Fibroblast of skin of right biceps (primary cell): ENCODE measurements at regions not wholly inside any gene's neighbourhood (a gene's known extent, or its start where the extent isn't known, plus 50 kb on each side); places are given as distances from the start of the nearest gene placed in this dataset.

Experiments used
- DNase-seq: peaks from one replicate; pipeline ENCODE4 v3.0.0-alpha.2; 2013

- DNase-seq: no peak
Observed at GRCh38 chr11:31997955-31998354, 92.9 kb upstream of the RCN1 start.

- no peak for DNase-seq
Observed at GRCh38 chr11:31996159-31996881, 94.6 kb upstream of the RCN1 start.

DNA sequence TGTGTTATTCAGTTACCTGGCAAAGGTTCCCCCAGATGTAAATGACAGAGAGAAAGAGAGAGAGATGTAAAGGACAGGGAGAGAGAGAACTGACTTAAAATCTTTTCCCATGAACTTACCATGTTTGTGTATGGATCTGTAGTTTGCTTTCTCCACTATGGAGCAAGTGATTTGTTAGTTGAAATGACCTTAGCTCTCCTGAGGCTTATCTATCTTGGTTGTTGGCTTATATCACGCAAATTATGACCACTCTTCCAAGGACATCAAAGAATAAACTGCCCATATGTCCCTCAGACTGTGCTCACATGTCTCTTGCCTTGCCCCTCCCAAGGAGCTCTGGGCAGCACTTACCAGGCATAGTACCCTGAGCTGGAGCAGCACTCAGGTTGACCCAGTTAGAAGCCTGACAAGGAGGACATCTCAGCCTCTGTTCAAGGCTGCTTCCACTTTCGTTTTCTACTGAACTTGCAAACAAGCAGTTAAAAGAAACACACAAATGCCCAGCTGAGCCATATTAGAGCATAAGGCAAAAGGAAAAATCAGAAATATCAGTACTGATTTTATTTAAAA lies 95.3 kb upstream of the RCN1 start:
- DNase-seq: no peak

DNA sequence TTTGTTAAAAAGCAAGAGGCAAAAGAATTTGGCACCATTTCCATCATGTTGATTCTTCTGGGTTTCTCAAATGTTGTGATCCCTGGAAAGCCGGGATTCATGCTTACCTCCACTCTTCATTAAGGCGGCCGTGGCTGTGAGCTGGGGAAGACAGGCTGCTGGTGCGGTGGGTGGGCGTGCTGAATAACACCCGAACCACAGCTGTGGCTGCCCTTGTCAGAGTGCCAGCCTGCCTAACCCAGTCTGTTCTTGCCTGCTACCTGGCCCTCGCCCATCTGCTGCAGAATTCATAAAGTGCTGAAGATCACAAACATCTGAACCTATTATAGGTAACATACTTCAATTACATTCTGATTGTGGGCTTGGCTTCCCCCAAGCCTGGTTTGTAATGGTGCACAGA lies 95.8 kb upstream of the RCN1 start:
- DNase-seq: no peak

- DNase-seq: no peak
Observed at GRCh38 chr11:31987118-31988005, 103.5 kb upstream of the RCN1 start.

DNA sequence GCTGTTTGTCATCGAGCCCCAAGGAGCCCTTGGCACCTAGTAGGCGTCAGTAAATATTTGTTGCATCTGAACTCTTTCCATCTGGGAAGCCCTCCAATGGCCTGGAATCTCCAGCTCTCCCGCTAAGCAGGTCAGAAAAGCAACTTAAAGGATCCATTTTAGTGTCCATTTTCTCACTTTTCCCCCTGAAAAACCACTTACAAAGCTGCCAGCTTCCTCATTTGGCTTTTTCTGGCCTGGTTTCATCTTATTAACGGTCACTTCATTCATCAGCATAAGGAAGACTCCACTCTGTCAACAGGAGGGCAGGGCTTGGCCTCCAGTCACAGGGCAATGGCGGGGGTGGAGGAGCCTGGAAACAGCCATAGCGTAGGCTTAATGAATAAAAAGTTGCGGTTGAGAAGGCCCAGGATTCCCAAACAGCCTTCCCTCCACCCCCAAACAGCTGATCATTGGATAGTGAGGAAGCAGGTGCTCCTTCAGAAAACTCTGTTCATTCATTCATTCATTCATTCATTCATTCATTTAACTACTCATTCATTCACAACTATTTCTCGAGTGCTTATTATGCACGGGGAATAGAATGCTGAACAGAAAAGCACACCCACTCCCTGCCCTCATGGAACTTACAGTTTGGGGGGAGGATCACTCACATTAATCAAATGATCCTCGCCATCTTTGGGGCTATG lies 104.5 kb upstream of the RCN1 start:
- DNase-seq: no peak

DNA sequence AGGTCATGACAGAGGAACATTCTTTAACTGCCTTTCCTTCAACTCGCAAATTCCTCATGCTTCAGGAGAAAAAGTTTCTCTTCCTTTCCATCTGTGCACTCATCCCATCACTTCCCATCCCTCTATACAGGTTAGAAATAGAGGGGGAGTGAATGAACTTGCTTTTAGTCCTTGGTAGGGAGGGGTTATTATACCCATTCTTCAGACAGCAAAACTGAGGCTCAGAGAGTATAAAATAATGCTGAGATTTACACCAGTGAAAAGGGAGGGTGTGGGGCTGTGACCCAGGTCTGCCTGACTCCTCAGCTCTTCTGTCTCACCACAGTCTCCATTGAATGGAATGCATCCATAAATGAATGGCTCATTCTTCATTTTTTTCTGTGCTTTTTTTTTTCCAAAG lies 109.4 kb upstream of the RCN1 start:
- no peak for DNase-seq

DNA sequence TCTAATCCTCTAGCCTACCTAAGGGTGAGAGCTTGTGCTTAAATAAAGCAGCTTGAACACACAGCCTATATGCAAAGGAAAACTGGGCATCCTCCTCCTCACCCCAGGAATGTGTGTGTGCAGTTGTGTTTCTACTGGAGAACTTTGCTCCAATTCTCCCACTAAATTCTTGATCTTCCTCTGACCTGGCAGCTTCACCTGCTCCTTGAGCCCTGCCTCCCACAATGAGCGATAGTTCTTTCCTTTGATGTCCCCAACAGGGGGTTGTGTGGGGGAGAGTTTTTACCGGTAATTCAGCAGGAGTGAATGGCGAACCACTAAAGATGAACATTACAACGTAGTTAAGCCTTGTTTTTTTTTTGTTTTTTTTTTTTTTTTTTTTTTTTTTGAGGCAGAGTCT lies 113.5 kb upstream of the RCN1 start:
- DNase-seq: no peak

- DNase-seq: peak; percentile 89
Observed at GRCh38 chr11:31974366-31975136, 116.3 kb upstream of the RCN1 start.

DNA sequence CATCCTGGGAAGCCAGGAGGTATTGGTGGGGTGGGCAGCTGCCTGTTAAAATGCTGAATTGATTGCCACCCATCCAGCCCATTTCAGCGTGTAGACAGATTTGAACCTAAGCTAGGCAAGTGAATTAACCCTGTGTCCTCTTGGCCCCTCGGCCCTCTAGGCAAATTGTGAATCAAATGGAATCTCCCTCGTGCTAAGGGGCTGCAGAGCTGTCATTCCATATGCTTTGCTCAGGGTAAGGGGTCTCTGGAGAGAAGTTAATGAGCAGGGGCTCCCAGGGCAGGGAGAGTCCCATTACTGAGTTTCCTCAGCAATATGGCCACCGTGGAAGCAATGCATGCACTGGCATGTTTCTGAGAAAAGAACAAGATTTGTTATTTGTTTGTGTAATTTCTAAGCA lies 117.7 kb upstream of the RCN1 start:
- DNase-seq: no peak

DNA sequence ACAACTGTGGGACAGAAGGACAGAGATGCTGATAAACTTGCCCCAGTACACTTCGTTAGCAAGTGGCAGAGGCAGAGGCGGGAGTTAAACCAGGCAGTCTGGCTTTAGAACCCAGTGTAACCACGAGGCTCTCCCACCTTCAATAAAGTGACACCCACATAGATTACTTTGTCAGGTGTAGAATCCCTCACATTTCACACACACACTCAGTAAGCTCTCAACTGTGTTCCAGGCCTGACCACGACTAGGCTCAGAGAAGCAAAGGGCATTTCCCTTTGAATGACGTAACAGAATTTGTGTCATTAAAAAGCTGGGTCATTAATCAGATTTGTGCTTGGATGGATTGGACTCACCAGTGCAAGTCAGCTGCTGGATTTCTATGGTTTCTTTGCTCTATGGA lies 118.3 kb upstream of the RCN1 start:
- DNase-seq: no peak

GRCh38 chr11:31969359-31969702 lies 121.5 kb upstream of the RCN1 start:
- DNase-seq: no peak

GRCh38 chr11:31968461-31969358 lies 122.2 kb upstream of the RCN1 start:
- DNase-seq: peak; percentile 75

DNA sequence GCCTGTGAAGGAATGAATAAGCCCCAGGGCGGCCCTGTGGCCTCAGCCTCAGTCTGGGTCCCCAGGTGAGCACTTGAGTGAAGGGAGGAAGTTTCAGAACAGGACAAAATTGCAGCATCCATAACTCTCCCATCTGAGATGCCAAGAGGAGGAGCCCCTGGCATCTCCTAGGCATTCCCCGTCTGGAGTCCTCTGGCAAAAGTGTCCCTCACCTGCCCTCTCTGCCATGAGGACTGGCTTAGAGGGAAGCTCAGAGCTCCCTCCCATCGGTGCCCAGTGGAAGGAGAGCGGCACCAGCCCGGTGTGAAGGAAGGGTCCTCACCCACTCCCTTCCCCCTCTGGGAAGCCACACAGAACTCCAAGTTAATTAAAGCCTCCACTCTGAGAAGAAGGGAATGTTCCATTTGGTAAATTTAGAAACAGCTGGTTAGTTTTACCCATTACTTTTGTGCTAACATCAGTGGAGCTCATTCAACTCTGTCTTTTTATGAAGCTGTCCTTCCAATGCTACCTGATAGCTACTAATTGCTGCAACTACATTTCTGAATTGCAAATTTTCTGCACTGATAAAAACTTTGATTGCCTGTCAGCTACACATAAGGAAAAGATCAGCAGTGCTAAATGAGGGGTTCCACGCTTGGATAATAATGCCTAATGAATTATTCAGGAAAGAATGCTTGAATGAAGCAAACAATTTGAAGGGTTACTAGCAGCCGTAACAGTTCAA lies 123.3 kb upstream of the RCN1 start:
- no peak for DNase-seq

GRCh38 chr11:31966846-31967245 lies 124.0 kb upstream of the RCN1 start:
- no peak for DNase-seq

DNA sequence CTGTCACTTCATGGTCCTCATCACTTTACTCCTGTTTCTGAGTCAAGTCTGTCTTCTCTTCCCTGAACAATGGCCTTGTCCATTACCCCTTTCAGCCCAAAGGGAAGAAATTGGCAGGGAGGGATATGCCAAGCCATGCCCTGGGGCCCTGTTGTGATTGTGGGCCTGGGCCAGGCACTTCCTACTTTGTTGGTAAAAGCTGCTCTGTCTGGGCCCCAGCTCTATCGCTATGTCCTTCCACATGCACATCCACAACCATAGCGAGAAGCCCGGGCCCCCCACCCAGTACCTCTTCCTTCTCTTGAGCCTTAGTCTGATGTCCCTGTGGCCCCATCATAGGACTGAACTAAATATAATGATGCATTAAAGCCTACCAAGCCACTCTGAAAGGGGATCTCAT lies 126.7 kb upstream of the RCN1 start:
- DNase-seq: no peak

DNA sequence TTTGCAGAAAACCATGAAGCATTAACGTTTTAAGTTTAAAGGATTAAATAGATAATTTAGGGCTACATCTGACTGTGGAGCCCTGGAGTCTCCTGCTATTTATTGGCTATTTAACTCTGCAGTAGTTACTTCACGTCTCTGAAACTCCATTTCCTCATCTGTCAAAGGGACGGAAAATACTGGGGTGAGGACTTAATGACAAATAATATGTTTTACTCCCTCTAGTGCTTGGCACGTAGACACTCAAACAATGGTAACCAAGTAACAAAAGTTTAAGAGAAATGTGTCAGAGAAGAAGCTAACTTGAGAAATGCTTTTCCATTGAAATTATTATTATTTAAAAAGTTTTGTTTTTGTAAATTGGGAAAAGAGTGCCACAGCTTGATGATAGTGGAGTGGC lies 130.7 kb upstream of the RCN1 start:
- no peak for DNase-seq

DNA sequence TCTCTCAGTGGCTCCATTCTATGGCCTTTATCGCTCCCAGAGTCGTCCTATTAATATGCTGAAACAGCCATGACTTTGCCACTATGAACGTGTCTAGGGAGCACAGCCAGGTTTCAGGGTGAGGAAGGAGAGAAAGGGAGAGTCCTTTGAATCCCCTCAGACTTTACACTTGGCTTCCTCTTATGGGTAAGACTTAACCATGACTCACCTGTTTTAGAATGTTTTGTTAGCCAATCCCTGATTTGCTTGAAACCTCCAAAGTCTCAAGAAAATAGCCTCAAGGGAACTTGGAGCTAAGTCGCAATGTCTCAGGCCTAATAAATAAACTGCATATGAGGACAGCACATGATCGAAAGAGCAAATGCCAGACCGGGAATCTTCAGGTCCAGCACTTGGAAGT lies 131.2 kb upstream of the RCN1 start:
- peak; percentile 53 for DNase-seq

GRCh38 chr11:31958076-31958735 lies 132.7 kb upstream of the RCN1 start:
- DNase-seq: peak; percentile 66

DNA sequence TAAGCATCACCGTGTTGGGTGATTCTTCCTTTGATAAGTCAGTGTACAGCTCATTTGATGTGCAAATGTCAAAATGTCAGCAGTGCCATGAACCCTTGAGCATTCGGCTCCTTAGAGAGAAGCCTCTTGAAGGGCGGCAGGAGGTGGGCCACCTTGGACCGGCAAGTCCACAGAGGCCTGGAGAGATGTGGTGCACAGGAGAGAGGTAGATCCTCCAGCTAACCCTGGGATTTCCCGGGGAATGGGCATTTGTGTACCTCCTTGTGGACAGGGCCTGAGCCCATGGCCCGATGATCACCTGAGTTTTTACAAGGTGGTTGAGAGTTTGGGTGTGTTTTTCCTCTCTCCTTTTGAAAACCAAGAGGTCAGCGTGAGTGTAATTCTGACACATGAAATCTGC lies 133.2 kb upstream of the RCN1 start:
- DNase-seq: no peak
